SU-DHL-6 (cell line): ENCODE measurements at regions not wholly inside any gene's neighbourhood (a gene's known extent, or its start where the extent isn't known, plus 50 kb on each side); places are given as distances from the start of the nearest gene placed in this dataset.

Experiments
- H2AFZ ChIP-seq: fragments of 200-600 bp; sonication (generic); 2 replicates; pipeline ENCODE4 v1.6.1; 2014; ENCODE audit warnings: low read depth, mild to moderate bottlenecking, moderate library complexity, mixed read lengths, antibody characterized with exemption, low read length; ENCODE audit not compliant: severe bottlenecking
- H3F3A ChIP-seq: fragments of 200-600 bp; shearing (Covaris generic); 2 replicates; pipeline ENCODE4 v1.6.0; 2016; ENCODE audit warnings: antibody characterized with exemption, mild to moderate bottlenecking; ENCODE audit not compliant: insufficient read depth
- H3K27ac ChIP-seq: fragments of 200-600 bp; sonication (generic); 2 replicates; pipeline ENCODE4 v1.5.1; 2016; ENCODE audit warnings: low read depth, mild to moderate bottlenecking, low read length, moderate library complexity, mixed read lengths
- H3K27me3 ChIP-seq: fragments of 200-600 bp; sonication (generic), shearing (Covaris generic); 2 replicates; pipeline ENCODE4 v1.6.0; 2014; ENCODE audit warnings: mild to moderate bottlenecking, low read length
- H3K36me3 ChIP-seq: fragments of 200-600 bp; sonication (generic); 2 replicates; pipeline ENCODE4 v1.6.1; 2014; ENCODE audit warnings: mild to moderate bottlenecking, low read length, mixed read lengths
- H3K4me2 ChIP-seq: fragments of 300-600, 200-600 bp; shearing (Covaris generic), sonication (generic); 2 replicates; pipeline ENCODE4 v1.6.0; 2014; ENCODE audit warnings: low read length, low read depth, mild to moderate bottlenecking; ENCODE audit not compliant: poor library complexity, severe bottlenecking
- H3K4me3 ChIP-seq: fragments of 200-600 bp; sonication (generic); 2 replicates; pipeline ENCODE4 v1.5.1; 2014; ENCODE audit warnings: antibody characterized with exemption, low read length, mild to moderate bottlenecking, mixed read lengths; ENCODE audit not compliant: insufficient read depth, poor library complexity, severe bottlenecking
- H3K79me2 ChIP-seq: fragments of 200-600 bp; sonication (generic); 2 replicates; pipeline ENCODE4 v1.6.1; 2014; ENCODE audit warnings: mild to moderate bottlenecking, low read length, moderate library complexity; ENCODE audit not compliant: insufficient read depth
- H3K9ac ChIP-seq: fragments of 200-600 bp; sonication (generic); 2 replicates; pipeline ENCODE4 v1.7.0; 2014; ENCODE audit warnings: mild to moderate bottlenecking, low read length
- H3K9me2 ChIP-seq: fragments of 200-600 bp; sonication (generic); replicated peaks from 2 replicates; pipeline ENCODE4 v1.6.1; 2014; ENCODE audit warnings: low read length; ENCODE audit not compliant: insufficient read depth
- H3K9me3 ChIP-seq: fragments of 200-600 bp; sonication (generic); 2 replicates; pipeline ENCODE4 v1.6.1; 2014; ENCODE audit warnings: low read length, mixed read lengths; ENCODE audit not compliant: insufficient read depth
- H4K20me1 ChIP-seq: fragments of 200-600 bp; sonication (generic); 2 replicates; pipeline ENCODE4 v1.6.1; 2014; ENCODE audit warnings: low read depth, mild to moderate bottlenecking, antibody characterized with exemption, low read length, moderate library complexity, mixed read lengths
- EZH2phosphoT487 ChIP-seq: fragments of 200-600 bp; sonication (generic), shearing (Covaris generic); conservative IDR thresholded peaks from 2 replicates; pipeline ENCODE4 v1.6.1; 2018; ENCODE audit warnings: mild to moderate bottlenecking, antibody characterized with exemption, low read length, moderate library complexity, mixed read lengths
- TF ChIP-seq, protein P1 (sequence below): fragments of 200-600 bp; sonication (generic); IDR thresholded peaks from one replicate; pipeline ENCODE4 v1.5.1; 2017; ENCODE audit warnings: antibody characterized with exemption, mild to moderate bottlenecking, low read length, moderate library complexity; ENCODE audit not compliant: insufficient read depth, poor library complexity, severe bottlenecking

DNA sequence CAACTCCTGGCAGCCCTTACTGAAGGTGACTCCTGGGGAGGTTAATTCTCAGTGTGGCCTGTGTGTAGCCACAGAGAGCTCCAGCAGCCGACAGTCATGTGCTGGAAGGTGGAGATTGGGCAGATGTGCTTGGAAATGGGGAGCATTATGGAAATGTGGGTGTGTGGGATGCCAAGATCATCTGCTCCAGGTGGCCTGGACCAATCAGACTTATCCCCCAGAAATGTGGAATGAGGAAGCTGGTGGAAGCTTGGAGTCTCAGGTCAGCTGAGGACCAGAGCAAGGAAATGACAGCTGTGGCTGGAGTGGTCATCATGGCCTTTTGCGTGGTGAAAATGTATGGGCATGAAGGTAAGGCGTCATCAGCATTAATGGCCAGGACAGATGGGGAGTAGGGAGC lies 234.0 kb downstream of the MIAT start:
- H3K9ac ChIP-seq = no peak overlapping the region
- no peak overlapping the region for H3K27ac ChIP-seq
- H3K4me3 ChIP-seq = no peak overlapping the region
- no peaks in the 10 kb centered on the region for H4K20me1 ChIP-seq
- TF ChIP-seq, protein P1, sequence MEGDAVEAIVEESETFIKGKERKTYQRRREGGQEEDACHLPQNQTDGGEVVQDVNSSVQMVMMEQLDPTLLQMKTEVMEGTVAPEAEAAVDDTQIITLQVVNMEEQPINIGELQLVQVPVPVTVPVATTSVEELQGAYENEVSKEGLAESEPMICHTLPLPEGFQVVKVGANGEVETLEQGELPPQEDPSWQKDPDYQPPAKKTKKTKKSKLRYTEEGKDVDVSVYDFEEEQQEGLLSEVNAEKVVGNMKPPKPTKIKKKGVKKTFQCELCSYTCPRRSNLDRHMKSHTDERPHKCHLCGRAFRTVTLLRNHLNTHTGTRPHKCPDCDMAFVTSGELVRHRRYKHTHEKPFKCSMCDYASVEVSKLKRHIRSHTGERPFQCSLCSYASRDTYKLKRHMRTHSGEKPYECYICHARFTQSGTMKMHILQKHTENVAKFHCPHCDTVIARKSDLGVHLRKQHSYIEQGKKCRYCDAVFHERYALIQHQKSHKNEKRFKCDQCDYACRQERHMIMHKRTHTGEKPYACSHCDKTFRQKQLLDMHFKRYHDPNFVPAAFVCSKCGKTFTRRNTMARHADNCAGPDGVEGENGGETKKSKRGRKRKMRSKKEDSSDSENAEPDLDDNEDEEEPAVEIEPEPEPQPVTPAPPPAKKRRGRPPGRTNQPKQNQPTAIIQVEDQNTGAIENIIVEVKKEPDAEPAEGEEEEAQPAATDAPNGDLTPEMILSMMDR = no peak
- TF ChIP-seq EZH2phosphoT487 = no peak
- no peaks in the 10 kb centered on the region for H3F3A ChIP-seq
- no peaks in the 10 kb centered on the region for H3K36me3 ChIP-seq
- no peaks in the 10 kb centered on the region for H3K9me2 ChIP-seq
- no peaks in the 10 kb centered on the region for H3K9me3 ChIP-seq
- H3K79me2 ChIP-seq = no peaks in the 10 kb centered on the region
- H3K27me3 ChIP-seq = no peaks in the 10 kb centered on the region
- H3K4me2 ChIP-seq = no peak overlapping the region
- H2AFZ ChIP-seq = no peak overlapping the region

DNA sequence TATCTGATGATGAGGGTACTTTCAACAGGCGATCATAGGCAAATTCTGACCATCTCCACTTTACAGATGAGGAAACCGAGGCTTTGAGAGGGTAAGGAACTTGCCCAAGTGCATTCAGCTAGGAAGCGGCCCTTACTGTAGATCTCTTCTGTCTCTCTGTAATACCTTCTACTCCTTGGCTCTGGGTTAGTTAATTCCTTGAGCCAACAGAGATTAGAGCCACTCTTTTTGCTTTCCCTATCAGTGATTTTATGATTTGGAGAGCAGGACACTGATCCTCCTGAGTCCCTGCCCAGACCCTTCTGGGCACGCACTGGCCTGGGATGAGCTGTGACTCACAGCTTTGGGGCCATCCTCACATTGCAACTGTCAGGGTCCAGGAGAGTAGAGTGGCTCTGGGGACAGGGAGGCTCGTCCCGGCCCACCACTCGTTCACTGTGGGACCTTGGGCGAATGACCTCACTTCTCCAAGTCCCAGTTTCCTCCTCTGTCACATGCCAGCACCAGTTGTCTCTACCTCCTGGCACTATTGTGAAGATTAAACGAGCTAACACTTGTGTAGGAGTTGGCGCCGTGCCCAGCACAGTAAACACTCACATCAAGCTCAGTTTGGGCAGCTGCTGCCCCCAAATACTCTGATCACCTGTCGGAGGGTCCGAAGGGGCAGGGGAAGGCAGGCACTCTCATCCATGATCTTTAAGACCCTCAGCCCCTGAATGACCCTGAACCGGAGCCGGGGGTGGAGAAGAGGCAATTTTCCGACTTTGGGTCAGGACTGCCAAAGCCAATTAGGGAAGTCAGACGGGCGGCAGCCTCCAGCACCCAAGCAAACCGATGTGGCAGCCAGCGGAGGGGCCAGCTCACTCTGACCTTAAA lies 235.0 kb downstream of the MIAT start:
- Histone ChIP-seq H2AFZ (no peak overlapping the region), H3K4me2 (no peak overlapping the region), H3F3A (no peaks in the 10 kb centered on the region), H3K27ac (no peak overlapping the region), H3K9ac (no peak overlapping the region), H3K27me3 (no peaks in the 10 kb centered on the region), H3K9me3 (no peaks in the 10 kb centered on the region), H3K36me3 (no peaks in the 10 kb centered on the region), H3K4me3 (no peak overlapping the region), H4K20me1 (no peaks in the 10 kb centered on the region), H3K9me2 (no peaks in the 10 kb centered on the region), H3K79me2 (no peaks in the 10 kb centered on the region)
- TF ChIP-seq, protein P1 = no peak

DNA sequence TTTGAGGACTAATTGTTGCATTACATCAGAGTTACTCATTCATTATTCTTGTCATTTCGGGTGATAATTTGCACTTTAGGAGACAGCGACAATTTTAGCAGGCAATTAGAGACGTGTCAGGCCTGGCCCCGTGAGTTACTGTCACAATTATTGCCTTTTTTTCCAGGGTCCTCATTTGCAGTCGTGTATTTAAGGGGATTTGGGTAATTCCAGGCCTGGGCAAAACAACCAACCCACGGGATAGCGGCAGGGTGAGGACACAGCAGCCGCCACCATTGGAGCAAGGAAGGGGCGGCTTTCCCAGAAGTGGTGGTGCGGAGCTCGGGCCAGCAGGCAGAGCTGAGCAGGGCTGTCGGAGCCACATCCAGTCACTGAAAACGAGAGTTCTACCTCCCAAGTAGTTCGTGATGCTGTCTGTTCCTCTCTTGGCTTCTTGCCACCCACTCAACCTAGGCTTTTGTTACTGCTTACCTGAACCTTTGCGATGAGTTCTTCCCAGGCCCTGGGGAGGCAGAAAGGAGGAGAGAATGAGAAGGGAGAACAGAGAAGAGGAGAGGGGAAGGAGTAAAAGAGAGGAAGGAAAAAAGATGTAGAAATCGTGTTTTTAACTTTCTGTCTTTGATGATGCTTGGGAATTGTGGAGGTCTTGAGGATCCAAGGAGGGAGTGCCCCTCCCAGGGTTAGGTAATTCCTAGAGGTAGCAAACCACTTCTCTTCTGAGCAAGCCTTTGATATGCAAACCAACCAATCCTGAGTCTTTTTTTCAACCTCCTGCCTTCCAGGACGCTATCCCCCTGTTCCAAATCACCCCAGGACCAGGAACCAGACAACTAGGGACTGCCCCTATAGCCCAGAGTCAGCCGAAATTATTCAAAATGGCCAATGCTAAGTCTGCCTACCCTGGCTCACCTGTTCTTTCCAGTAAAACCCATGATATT lies 236.1 kb downstream of the MIAT start:
- Histone ChIP-seq H3K36me3 (no peaks in the 10 kb centered on the region), H3K4me3 (no peak overlapping the region), H3K4me2 (no peak overlapping the region), H3K27me3 (no peaks in the 10 kb centered on the region), H3K9me3 (no peaks in the 10 kb centered on the region), H3K9ac (no peak overlapping the region), H3F3A (no peaks in the 10 kb centered on the region), H3K27ac (no peak overlapping the region), H4K20me1 (no peaks in the 10 kb centered on the region), H3K79me2 (no peaks in the 10 kb centered on the region), H3K9me2 (no peaks in the 10 kb centered on the region), H2AFZ (no peak overlapping the region)
- TF ChIP-seq, protein P1 = no peak
- TF ChIP-seq EZH2phosphoT487 = no peak
